Pons (tissue), 1 donor: ENCODE measurements at regions not wholly inside any gene's neighbourhood (a gene's known extent, or its start where the extent isn't known, plus 50 kb on each side); places are given as distances from the start of the nearest gene placed in this dataset.
A peak's percentile ranks its signal among the peaks of the same experiment; 100 is the strongest.

Experiments
- DNase-seq: peaks from one replicate; pipeline ENCODE4 v3.0.0-alpha.2; 2016; ENCODE audit warnings: low spot score

DNA sequence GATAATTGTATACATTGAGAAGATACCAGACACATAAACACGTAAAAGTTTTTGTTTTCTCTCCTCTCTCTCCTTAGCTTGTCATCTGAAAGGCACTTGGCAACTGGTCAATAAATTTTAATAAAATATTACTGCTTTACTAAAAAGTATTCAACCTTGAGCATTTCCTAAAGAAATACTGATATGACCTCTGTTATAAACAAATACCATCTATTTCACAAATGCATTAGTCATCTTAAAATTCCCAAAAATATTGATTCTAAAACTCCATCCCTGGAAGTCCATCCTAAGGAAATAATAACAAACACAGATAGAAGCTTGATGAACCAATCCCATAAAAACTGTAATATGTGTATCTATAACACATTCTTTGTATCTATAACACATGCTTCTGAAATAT, 483.2 kb downstream of the TLR4 start:
- DNase-seq: no peak

DNA sequence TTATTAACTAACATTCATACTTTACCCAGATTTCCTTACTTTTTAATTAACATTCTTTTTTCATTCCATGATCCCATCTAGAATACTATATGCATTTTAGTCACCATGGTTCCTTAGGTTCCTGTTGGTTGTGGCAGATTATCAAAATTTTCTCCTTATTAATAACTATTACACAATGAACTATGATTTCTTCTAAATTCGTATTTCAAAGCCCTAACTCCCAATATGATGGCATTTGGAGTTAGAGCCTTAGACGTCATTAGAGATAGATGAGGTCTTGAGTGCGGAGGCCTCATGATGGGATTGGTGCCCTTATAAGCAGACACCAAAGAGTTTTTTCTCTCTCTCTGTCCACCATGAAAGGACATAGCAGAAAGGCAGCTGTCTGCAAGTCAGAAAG, 485.4 kb downstream of the TLR4 start:
- no peak for DNase-seq

DNA sequence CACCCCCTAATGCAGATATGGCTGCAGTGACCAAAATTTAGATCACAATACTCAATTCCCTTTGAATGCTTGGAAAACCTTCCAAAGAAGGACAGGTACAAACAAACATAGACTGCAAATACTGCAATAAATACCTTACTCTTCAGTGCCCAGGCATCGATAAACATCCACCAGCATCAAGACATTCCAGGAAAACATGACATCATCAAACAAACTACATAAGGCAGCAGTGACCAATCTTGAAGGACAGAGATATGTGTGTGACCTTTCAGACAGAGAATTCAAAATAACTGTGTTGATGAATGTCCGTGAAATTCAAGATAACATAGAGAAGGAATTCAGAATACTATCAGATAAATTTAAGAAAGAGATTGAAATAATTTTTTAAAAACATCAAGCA, 488.6 kb downstream of the TLR4 start:
- no peak for DNase-seq

DNA sequence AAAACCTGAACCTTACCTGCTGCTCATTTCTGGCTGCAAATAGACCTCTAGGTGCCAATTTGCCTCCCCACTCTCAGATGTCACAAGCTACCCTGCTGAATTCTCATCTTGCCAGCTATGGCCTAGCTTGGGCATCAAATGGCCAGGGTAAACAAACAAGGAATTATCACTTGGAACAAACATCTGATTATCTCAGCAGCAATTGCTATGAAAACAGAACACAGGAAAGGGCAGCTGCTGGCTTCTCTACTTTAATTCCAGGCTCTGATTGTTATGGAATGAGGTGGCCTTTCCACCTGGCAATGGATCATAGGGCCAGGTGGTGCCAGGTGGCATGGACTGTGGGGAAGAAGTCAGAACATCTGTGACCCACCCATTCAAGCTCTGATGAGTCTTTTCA, 505.1 kb downstream of the TLR4 start:
- no peak for DNase-seq

DNA sequence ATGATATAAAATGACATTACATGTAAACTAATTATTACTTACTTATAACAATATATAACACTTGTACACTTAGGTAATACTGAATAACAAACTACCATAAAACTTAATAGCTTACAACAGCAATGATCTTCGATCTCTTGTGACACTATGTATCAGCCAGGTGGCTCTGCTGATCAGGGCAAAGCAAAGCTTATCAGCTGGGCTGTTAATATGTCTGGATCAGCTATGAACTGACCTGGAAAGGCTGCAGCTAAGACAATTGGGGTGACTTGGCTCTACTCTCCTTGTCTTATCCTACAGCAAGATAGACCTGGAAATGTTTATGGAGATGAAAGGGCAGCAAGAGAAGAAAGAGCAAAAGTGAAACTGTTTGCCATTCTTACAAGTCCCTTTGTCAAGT, 511.3 kb downstream of the TLR4 start:
- no peak for DNase-seq

DNA sequence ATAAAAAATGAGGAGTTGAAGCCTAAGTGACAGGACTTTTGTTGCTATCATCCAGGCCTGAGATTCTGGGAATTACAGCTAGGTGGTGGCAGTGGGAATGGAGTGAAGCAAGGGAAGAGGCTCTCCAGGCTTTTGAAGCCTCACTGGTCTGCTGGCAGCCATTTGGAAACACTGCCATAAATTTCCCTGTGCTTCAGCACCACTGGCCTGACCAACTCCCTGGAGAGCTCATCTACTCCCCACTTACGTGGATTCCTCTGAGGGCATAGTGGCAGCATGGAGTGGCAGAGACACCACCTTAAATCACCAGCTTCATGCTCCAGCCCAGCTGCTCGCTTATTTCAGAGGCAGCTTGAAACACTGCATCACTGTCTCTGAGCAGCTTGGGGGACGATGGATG, 518.2 kb downstream of the TLR4 start:
- peak; percentile 69 for DNase-seq

DNA sequence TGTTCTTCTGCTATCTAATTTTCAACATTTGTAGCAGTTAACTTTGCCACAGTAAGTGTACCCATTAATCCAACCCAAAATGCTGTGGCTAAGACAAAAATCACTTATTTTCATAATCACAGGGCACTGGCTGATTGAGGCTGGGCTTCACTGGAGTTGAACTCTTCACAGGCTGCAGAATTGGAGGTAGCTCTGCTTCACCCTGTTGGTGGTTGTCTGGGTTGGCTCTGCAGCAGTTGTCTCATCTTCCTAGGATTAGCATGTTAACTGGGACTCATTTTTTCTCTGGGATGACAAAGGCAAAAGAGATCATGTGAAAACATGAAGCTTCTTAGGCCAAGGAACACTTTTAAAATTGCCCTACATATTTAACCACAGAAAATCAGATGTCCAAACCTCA, 518.9 kb downstream of the TLR4 start:
- DNase-seq: no peak

DNA sequence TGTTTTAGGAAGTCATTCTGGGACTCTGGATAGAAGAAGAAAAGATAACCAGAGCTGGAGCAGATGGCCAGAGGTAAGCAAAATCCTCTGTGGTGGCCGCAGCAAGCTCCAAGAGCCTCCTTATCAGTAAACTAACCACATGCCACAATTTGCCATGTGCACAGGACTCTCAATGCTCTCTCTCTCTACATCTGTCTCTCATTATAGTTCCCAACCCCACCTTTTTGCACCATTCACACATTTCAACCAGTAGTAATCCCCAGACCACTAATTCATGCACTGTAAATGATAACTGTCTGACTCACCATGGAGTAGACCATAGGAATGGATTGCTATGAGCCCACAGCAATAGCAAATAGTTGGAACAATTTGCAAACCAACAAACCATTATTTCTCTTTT, 526.1 kb downstream of the TLR4 start:
- DNase-seq: no peak

DNA sequence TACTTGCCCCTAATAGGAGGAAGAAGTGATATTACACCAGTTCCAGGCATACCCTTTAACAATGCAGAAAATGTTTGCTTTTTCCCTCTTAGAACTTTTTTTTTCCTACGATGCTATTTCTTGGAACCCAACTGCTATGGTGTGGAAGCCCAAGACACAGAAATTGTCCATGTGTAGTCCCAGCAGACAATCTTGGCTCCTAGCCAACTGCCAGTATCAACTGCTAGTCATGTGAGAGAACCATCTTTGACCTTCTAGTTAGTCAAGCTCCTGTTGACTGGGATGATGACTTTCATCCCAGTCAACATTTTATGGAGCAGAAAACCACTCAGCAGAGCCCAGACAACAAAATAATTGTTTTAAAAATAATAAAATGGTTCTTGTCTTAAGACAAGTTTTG, 532.4 kb downstream of the TLR4 start:
- DNase-seq: no peak

DNA sequence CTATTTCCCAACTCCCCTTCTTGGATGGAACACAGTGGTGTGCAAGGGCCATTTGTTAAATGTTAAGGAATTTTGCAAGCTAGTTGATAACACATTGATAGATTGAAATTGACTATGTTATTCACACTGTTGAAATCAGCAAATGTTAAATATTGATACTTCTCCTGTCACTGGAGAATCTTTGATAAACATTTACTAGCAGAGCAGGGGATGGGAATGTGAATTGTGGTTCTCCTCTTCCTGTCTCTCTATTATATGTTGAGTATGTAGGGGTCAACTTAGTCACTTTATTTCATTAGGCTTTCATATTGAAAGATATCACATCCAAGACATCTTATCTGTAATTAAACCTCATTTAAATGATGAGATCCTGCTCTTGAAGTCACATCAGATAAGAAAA, 533.9 kb downstream of the TLR4 start:
- no peak for DNase-seq

DNA sequence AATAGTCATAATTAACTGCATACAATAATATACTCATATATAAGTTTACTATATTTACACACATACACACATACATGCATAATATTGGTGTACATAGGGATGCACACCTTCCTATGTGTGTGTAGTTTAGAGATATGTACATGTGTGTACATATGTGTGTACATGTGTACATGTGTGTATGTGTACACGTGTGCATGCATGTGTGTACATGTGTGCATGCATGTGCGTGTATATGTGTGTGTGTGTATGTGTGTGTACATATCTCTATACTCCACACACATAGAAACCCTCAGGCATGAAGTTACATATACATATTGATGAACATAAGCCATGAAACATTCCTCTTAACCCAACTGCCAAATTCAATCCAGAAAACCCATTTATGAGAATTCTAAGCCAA, 547.8 kb downstream of the TLR4 start:
- DNase-seq: no peak

DNA sequence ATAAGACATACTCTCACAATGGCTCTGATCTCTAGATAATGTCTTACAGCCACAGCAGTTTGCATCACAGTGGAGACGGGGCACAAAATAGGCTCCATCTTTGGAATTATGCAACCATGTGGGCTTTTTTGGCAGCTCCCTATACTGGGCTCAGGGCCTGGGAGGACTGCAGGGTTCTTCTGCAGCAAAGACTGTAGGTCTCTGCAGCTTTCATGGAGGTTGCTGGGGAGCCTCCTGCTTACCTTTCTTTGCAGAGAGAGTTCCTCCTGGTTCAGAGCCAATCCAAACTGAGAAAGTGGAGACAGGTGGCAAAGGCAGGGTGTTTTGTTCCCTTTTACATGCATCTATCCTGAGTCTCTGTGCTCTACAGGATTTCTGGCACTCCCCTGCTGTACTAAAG, 558.0 kb downstream of the TLR4 start:
- DNase-seq: peak; percentile 1

DNA sequence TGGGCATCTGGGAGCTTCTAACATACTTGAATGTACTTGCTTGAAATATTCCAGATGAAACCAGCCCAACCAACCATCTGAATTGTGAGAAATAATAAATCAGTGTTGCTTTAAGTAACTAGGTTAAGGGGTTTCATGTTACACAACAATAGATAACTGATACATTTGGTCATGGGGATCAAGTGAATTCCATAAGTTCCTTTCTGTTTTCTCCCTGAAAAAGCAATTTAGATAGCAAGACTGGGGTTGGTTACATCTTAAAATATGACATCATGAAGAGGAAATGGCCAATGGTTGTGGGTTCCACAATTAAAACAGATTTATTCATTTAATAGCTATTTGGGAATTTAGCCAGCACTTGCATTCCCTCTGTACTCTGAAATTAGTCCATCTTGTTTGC, 559.7 kb downstream of the TLR4 start:
- no peak for DNase-seq

DNA sequence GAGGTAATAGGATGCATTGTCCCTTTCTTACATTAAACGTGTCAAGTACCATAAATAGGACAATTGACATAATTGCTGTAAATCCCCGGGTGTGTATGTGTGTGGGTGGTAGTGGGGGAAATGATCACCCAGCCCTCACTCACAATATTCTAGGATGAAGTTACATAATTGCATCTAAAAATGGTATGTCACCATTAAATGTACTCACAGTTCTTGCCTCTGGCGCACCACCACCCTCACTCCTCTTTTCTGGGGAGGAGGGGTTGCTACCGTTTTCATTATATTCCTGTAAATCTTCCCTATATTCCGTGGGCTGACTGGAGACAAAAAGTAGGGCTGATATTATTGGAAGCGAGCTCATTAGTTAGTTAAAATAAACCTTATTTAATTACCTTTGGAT, 563.8 kb downstream of the TLR4 start:
- no peak for DNase-seq

DNA sequence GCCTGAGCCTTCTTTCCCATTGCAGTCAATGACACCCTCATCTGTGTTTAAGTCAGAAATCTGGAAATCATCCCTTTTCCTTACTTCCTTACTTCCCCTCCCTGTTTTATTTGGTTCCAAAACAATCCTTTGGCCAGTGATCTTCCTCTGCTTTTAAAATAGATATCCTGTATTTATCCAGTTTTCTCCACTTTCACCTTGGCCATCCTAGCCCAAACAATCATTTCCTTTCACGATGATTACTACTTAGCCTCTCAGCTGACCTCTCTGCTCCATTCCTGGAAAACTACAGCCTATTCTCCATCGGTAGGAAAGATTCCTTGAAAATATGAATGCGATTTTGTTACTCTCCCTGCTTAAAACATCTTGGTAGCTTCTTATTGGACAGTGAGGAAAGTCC, 565.4 kb downstream of the TLR4 start:
- no peak for DNase-seq

DNA sequence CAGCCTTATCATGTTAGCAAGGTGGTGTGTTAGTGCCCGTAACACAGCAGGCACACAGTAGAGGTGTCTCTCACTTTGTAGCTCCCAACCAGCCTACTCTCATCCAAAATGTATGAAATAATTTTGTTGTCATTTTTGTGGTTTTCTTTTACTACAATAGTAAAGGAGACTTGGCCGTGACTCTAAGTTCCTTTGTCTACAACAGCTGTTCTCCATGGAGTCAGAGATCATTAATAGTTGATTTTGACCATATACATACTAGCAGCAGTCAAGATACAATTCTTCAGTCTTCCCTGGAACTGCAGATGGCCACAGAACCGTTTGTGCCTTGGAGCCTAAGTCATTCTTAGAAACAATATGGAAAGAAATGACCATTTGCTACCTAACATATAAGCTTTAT, 567.1 kb downstream of the TLR4 start:
- DNase-seq: no peak

DNA sequence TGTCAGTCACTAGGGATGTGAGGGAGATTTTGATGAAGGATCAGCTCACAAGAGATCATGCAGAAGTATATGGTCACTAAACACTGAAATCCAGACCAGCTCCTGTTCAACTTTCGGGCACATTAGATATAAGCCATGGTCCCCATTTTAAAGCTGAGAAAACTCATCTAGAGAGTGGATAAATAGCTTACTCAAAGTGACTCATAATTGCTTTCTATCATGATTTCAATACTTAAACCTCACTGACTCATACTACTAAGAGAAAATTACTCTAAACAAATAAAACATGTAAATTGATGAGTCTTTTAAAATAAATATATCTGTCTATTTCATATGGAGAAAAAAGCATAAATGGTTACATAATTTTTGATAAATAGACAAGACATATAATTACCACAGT, 567.7 kb downstream of the TLR4 start:
- DNase-seq: no peak

DNA sequence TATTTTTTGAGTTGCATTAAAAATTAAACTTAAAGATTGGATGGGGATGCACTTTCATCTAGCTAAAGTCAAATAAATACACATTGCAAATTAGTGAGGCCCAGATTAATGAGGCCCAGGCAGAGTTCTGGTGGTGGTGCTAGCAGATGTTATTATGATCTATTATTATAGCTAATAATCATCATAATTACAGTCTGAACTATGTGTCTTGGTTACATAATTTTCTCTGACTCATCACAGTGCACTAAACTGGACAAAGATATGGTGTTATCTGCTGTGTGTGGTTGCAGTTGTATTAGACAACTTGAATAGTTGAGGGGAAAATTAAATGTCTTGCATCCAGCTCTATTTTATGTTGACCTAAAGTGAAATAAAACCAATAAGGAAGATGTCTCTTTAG, 568.8 kb downstream of the TLR4 start:
- no peak for DNase-seq

DNA sequence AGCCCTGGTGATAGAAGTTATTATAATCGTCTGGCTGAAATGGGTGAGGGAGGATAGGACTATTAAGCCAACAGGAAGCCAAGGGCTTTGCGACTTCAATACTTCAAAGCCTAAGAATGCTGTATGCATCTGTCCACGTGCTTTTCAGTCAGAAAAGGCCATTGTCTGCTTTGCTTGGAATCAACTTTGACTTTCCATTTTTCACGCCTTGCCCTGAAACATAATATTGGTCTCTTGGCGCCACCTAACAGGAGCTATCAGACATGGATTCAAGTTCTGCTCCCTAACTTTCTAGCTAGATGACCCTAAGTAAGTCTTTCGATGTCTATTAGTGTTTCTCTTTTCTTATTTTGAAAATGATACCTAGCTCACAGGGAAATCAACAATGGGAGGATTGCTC, 572.6 kb downstream of the TLR4 start:
- no peak for DNase-seq

DNA sequence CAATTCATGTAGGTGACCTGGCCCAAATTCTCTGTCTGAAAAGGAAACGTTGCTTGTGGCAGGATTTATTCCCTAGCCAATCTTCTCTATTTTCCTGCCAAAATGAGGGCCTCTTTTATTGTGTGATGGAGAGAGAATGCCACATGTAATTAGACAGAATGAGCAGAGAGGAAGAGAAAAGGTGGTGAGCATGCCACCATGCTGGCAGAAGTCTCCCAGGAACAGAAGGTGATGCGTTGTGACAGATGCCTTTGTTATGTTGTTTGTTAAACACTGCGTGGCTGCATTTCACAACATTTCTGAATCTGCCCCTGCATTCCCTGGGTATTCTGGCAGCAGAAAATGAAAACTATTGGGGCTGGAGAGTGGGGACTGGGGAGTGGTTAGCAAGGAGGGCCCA, 577.6 kb downstream of the TLR4 start:
- no peak for DNase-seq

DNA sequence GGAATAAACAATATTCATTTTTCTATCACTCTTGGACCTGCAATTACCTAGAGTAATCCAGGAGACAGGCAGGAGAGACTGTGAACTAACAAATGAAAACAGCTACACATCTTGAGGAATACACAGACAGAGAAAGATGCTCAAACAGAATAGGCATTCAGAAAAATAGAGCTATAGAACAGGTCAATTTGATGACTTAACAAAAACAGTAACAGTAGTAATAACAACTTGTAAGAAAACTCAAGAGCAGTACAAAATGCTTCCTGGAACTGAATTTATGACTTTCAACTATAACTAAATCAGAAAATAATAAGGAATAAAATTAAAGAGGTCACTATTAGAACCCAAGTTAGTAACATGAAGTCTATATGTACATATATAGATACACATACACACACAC, 579.3 kb downstream of the TLR4 start:
- DNase-seq: no peak

DNA sequence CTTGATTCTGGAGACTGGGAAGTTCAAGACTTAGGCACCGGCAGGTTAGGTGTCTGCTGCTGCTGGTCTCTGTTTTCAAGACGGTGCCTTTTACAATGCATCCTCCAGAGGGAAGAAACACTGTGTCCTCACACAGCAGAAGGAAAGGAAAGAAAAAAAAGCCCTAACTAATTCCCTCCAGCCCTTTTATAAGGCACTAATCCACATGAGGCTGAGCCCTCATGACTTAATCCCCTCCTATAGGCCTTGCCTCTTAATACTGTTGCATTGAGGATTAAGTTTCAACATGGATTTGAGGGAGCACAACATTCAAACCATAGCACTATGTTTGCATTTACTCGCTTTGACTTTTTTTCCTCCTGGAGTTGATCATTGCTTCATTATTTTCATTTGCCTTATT, 585.9 kb downstream of the TLR4 start:
- no peak for DNase-seq

DNA sequence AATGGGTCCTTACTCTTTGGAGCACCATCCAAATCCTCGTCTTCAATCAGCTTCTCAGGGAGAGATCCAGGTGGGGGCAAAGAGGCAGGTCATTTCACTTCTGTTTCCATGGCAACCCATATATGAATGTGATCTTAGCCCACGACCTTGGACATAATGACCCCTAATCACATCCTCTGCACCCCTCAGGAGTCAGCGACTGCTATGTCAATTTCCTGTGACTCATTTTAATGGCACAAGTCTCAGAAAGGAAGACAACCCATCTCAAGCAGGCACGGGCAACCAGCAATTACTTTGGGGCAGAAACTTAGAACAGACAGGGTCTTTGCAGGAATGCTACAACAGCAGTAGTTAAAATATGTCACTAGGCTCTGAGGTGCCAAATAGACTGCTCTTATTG, 591.2 kb downstream of the TLR4 start:
- no peak for DNase-seq

DNA sequence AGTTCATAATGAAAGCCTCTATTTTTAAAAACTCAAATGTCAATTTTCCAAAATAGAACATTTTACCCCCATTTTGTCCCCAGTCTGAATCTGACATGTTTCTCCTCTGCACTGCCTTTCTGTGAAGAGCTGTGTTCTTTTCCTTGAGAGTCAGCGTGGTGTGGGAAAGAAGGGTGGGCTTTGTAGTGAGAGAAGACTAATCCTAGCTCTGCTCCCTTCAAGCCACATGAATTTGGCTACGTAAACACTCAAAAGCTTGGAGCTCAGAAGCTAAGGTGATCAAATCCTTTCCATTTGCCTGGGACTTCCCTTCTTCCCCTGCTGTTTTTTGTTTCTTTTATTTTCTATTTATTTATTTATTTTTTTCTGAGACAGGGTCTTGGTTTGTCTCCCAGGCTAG, 598.5 kb downstream of the TLR4 start:
- no peak for DNase-seq

DNA sequence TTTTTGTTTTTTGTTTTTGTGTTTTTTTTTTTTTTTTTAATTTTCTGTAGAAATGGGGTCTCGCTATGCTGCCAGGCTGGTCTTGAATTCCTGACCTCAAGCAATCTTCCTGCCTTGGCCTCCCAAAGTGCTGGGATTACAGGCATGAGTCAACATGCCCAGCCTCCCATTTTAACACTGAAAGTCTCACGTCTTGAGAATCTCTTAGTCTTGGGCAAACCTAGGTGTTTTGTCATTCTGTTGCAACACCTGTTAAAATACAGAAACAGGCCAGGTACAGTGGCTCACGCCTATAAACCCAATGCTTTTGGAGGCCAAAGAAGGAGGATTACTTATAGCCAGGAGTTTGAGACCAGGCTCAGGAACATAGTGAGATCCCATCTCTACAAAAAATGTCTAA, 599.0 kb downstream of the TLR4 start:
- no peak for DNase-seq

DNA sequence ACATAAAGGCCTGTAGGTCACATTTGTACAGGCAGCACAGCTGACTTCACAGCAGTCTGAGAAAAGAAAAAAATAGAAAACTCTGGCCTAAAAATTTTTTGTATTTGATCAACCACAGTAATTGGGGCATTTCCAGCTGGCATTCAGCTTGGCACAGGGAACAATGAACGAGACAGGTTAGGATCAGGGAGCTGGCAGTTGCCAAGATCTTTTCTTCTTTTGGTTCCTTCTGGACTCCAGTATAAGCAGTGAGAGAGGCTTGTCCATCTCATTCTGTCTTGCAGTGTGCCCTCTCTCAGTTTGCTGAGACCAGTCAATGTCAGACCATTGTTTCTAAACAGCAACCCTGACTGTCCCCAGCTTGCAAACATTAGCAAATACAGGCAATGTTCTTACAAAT, 601.1 kb downstream of the TLR4 start:
- peak; percentile 51 for DNase-seq
